ENCODE measurements at regions not wholly inside any gene's neighbourhood (a gene's known extent, or its start where the extent isn't known, plus 50 kb on each side); places are given as distances from the start of the nearest gene placed in this dataset.

GRCh38 chr4:156293657-156294297, 340.1 kb upstream of the CTSO start:
- TF ChIP-seq, protein P1, sequence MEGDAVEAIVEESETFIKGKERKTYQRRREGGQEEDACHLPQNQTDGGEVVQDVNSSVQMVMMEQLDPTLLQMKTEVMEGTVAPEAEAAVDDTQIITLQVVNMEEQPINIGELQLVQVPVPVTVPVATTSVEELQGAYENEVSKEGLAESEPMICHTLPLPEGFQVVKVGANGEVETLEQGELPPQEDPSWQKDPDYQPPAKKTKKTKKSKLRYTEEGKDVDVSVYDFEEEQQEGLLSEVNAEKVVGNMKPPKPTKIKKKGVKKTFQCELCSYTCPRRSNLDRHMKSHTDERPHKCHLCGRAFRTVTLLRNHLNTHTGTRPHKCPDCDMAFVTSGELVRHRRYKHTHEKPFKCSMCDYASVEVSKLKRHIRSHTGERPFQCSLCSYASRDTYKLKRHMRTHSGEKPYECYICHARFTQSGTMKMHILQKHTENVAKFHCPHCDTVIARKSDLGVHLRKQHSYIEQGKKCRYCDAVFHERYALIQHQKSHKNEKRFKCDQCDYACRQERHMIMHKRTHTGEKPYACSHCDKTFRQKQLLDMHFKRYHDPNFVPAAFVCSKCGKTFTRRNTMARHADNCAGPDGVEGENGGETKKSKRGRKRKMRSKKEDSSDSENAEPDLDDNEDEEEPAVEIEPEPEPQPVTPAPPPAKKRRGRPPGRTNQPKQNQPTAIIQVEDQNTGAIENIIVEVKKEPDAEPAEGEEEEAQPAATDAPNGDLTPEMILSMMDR (IDR thresholded peaks at IDR 0.05) = no peak
- TF ChIP-seq HDAC2 (IDR thresholded peaks at IDR 0.05) (no peak), CHD4 (IDR thresholded peaks at IDR 0.05; ENCODE audit: borderline replicate concordance) (no peak), POLR2A (IDR thresholded peaks at IDR 0.05; ENCODE audit: low read length) (no peak), EP300 (IDR thresholded peaks at IDR 0.05) (no peak)

Measured in A549 (cell line).